ENCODE measurements at regions not wholly inside any gene's neighbourhood (a gene's known extent, or its start where the extent isn't known, plus 50 kb on each side); places are given as distances from the start of the nearest gene placed in this dataset.

DNA sequence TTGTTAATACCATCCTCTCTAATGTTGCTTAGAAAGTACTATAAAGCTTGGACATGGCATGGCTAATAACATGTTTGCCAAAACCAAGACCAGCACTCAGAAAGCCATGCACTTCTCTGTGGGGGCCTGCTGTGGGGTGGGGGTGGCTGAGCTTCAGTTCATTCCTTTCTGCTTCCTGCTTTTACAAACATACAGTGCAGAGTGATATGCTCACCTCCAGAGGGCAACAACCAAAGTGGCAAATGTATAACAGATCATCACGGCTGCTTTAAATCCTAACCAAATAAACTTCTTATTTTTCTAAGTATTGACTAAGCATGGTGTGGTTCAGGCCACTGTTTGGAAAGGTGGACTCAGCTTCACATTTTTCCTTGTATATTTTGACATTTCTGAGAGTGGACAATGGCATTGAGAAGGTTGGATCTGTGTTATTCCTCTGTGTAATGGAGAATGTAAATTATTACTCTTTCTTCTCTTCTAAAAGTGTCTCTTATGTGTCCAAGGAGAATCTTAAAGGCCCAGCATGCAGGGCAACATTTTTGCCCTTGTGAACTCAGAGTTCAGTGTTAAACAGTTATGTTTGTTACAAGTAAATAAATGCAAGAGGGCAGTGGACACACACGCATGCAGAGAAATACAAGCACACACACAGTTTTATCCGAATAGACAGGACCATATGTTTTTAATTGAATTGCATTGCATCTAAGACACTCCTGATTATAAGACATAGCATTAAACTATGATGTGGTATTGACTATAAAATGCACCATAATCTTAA is 186.1 kb downstream of the HERPUD2 start:
- TF ChIP-seq, protein P1, sequence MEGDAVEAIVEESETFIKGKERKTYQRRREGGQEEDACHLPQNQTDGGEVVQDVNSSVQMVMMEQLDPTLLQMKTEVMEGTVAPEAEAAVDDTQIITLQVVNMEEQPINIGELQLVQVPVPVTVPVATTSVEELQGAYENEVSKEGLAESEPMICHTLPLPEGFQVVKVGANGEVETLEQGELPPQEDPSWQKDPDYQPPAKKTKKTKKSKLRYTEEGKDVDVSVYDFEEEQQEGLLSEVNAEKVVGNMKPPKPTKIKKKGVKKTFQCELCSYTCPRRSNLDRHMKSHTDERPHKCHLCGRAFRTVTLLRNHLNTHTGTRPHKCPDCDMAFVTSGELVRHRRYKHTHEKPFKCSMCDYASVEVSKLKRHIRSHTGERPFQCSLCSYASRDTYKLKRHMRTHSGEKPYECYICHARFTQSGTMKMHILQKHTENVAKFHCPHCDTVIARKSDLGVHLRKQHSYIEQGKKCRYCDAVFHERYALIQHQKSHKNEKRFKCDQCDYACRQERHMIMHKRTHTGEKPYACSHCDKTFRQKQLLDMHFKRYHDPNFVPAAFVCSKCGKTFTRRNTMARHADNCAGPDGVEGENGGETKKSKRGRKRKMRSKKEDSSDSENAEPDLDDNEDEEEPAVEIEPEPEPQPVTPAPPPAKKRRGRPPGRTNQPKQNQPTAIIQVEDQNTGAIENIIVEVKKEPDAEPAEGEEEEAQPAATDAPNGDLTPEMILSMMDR (conservative IDR thresholded peaks at IDR 0.05; ENCODE audit: low read depth, low read length), result peak; percentile 35
- DNase-seq (ENCODE audit: low read depth), result peak; percentile 33
- H3K4me3 ChIP-seq (ENCODE audit: low read depth, low read length), result no peak overlapping the region

DNA sequence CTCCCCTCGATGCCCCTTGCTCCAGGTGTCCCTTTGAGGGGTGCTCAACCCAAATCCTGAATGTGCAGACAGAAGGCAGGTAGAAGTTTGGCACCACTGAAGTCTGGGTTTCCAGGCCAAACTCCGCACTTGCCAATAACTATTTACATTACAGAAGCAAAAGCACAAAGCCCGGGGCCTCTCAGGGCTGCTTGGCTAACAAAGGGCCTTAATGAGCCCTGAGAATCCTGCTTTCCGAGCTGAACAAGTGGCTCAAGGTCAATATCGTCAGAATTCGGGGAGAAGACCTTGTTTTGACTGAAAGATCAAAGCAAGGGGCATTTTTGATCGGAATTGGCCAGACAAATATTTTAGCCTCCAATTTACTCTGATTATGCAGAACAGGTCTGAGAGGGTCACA is 189.9 kb downstream of the HERPUD2 start:
- TF ChIP-seq, protein P1 (conservative IDR thresholded peaks at IDR 0.05; ENCODE audit: low read depth, low read length), result no peak
- no peak overlapping the region for H3K4me3 ChIP-seq (ENCODE audit: low read depth, low read length)
- no peak for DNase-seq (ENCODE audit: low read depth)

DNA sequence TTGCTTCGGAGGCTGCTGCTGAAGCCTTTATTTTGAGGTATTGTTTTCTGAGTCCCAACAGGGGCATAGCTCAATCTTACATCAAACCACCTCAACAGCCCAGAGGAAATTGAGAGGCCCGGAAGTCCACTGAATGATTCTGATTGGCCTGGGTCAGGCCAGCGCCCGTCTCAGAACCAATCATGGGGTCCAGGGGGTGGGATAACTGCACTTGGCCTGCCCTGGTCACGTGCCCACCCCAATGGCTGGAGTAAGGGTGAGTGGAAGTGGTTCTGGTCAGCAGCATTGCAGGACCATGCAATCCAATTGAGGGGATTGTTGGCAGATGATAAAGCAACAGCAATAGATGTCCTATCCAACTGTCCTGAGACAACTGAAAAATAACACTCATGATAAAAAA is 190.6 kb downstream of the HERPUD2 start:
- TF ChIP-seq, protein P1 (conservative IDR thresholded peaks at IDR 0.05; ENCODE audit: low read depth, low read length), result no peak

DNA sequence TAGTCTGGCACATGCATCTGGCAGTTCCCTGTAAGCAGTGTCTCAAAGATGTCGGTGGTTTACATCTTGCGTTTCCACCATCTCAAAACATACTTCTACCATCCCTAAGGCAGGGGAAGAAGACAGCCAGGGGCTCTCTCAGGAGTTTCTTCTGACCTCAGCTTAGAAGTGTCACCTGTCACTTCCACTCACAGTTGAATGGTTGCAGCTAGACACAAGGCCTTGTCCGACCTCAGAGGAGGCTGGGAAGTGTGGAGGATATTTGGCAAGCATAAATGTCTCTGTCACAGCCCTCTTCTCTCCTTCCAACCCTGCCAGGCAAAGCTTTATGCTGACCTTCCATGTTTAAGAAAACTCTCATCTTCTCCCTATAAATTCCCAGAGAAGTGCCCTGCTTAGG is 193.3 kb downstream of the HERPUD2 start:
- TF ChIP-seq, protein P1 (conservative IDR thresholded peaks at IDR 0.05; ENCODE audit: low read depth, low read length), result no peak
- no peak overlapping the region for H3K4me3 ChIP-seq (ENCODE audit: low read depth, low read length)
- DNase-seq (ENCODE audit: low read depth), result no peak

More for the DNA sequence above, 190.6 kb downstream of the HERPUD2 start:
- H3K4me3 ChIP-seq (ENCODE audit: low read depth, low read length), result no peak overlapping the region
- DNase-seq (ENCODE audit: low read depth), result no peak

DNA sequence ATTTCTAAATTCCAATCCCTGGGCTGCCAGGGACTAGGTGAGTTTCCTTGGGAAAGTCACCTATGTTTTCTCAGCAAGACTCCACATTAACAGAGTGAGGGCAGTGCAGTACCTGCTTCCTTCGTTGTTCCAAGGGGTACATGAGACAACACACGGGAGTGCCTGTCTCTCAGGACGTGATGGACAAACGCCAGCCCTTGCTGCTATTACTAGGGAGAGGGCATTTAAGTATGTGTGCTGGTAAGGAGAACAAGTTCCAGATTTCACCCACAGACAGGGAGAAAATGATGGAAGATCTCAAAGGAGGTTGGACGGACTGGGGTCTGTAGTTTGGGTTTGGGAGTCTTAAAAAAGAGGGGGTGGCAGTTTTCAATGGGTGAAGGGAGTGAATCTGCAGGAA is 195.7 kb downstream of the HERPUD2 start:
- H3K4me3 ChIP-seq (ENCODE audit: low read depth, low read length), result no peak overlapping the region
- DNase-seq (ENCODE audit: low read depth), result no peak
- TF ChIP-seq, protein P1 (conservative IDR thresholded peaks at IDR 0.05; ENCODE audit: low read depth, low read length), result no peak

DNA sequence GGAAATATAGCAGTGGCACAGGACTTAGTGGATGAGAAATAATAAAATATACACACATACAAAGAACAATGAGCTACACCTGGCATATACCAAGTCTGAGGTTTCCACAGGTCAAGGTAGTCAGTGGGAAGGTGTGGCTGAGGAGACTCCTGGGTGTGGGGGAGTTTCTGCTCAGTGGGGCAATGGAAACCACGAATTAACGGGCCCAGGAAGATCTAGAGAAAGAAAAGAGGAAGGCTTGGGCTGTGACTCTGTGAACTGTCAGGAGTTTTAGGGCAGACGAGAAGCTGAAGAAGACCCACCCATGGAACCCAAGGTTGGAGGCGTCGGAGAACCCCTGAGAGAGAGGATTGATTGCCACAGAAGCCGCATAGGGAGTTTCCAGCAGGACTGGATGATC is 196.5 kb downstream of the HERPUD2 start:
- no peak for DNase-seq (ENCODE audit: low read depth)
- TF ChIP-seq, protein P1 (conservative IDR thresholded peaks at IDR 0.05; ENCODE audit: low read depth, low read length), result no peak
- H3K4me3 ChIP-seq (ENCODE audit: low read depth, low read length), result no peak overlapping the region

DNA sequence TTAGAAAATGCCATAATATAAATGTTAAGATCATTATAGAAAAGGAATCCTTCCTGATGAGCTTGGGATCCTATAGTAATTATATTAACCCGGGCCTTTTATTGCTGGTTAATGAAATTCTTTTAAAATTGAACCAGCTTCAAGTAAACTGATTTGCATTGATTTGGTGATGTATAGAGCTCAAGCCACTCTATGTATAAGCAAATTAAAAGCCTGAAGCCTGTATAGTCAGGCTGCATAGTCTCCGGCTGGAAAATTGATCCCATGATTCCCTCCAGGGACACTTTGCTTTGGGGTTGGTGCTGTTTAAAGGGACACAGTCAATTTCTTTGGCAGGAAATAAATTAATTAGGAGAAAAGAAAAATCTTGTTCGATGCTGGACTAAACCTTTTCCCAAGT is 199.1 kb downstream of the HERPUD2 start:
- TF ChIP-seq, protein P1 (conservative IDR thresholded peaks at IDR 0.05; ENCODE audit: low read depth, low read length), result no peak
- no peak overlapping the region for H3K4me3 ChIP-seq (ENCODE audit: low read depth, low read length)
- DNase-seq (ENCODE audit: low read depth), result no peak
